Body of pancreas (tissue), 4 donors: ENCODE measurements at regions not wholly inside any gene's neighbourhood (a gene's known extent, or its start where the extent isn't known, plus 50 kb on each side); places are given as distances from the start of the nearest gene placed in this dataset.
"Not testable (repeated sequence)": the region's sequence is repeated elsewhere in the genome, so short reads cannot be mapped to it uniquely, and the experiment has no call there.

Source experiments
- ATAC-seq: fragments of 150-250 bp; one replicate; pipeline ENCODE4 v1.9.1; 2016
- DNase-seq, 4 donors: peaks; one replicate each; pipeline ENCODE4 v3.0.0-alpha.2; 2019
- H3K27ac ChIP-seq, 4 donors: fragments of 200-600 bp; sonication (generic); 1 replicate in 3 of 4; 2 replicates in 1 of 4; pipeline versions ENCODE4 v1.5.1 to v1.6.1; 2016 to 2019; ENCODE audit warnings: mild to moderate bottlenecking in 1 of 4, mixed read lengths in 1 of 4, moderate library complexity in 1 of 4
- H3K27me3 ChIP-seq, 2 donors: fragments of 200-600 bp; sonication (generic); one replicate each; pipeline ENCODE4 v1.6.0; 2016; ENCODE audit warnings: mild to moderate bottlenecking in 1 of 2
- H3K36me3 ChIP-seq, 2 donors: fragments of 200-600 bp; sonication (generic); replicated peaks in 1 of 2; 2 replicates each; pipeline ENCODE4 v1.5.1; 2016; ENCODE audit warnings: low read depth in 2 of 2; ENCODE audit not compliant: insufficient read depth in 1 of 2
- H3K4me1 ChIP-seq: fragments of 200-600 bp; sonication (generic); one replicate; pipeline ENCODE4 v1.6.0; 2016
- H3K4me3 ChIP-seq, 2 donors: fragments of 200-600 bp; sonication (generic); 1 replicate in 1 of 2; 2 replicates in 1 of 2; pipeline ENCODE4 v1.5.1; 2016 to 2019
- H3K9me3 ChIP-seq, 3 donors: fragments of 200-600 bp; sonication (generic); 1 replicate in 2 of 3; 2 replicates in 1 of 3; pipeline ENCODE4 v1.5.1; 2016
- CTCF ChIP-seq, 7 experiments: fragments of 450-650 bp in 4 of 7; fragments of 200-600 bp in 3 of 7; sonication (generic) in 3 of 7; IDR thresholded peaks; one replicate each; pipeline ENCODE4 v1.5.1; 2016 to 2019; ENCODE audit warnings: antibody characterized with exemption in 7 of 7
- POLR2A ChIP-seq, 3 donors: fragments of 450-650 bp; IDR thresholded peaks; one replicate each; pipeline ENCODE4 v1.6.1; 2016; ENCODE audit warnings: antibody characterized with exemption in 3 of 3, mild to moderate bottlenecking in 2 of 3
- WGBS, 2 donors: methylation state at CpG; one replicate each; pipeline ENCODE4 v1.1.5; 2017; 5-methylcytosine and 5-hydroxymethylcytosine counted together
- intact Hi-C: fragments of 100-400 bp; cut with DNase I; formaldehyde crosslinking; loops from one replicate; pipeline ENCODE4 v1.15.1; 2023

- 82 to 84% methylated on average over 8 of the region's 8 CpGs for WGBS, 2 donors
- Histone ChIP-seq H3K27ac (no peak overlapping the region), H3K36me3 (no peaks in the 10 kb centered on the region), H3K4me3 (no peak overlapping the region), H3K27me3 (no peaks in the 10 kb centered on the region), H3K4me1 (no peaks in the 10 kb centered on the region), H3K9me3 (no peaks in the 10 kb centered on the region)
- TF ChIP-seq CTCF (IDR thresholded peaks at IDR 0.05) (no peak), POLR2A (IDR thresholded peaks at IDR 0.05) (no peak)
- intact Hi-C loops = no loop called here
- DNase-seq (no peak), ATAC-seq (no peak)
Measured at GRCh38 chr2:5617358-5617757, 74.8 kb upstream of the SOX11 start.

DNA sequence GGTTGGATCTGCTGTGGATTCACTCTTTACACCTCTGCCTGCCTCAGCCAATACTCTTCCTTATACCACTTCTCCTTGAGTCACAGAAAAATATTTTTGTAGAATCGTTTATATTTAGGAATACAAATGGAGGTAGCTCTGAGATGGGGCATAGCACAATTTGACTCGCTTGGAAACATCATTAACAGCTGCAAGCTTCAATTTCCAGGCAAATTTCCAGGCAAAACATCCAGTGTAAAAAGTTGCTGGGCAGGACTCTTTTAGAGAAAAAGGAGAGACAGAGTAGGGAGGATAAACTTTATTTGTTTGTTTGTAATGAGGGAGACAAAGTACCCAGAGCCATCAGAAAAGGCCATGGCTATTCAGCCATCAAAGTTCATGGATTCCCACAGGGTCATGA is 74.4 kb upstream of the SOX11 start:
- ATAC-seq (no peak), DNase-seq (no peak)
- Histone ChIP-seq H3K27me3 (no peaks in the 10 kb centered on the region), H3K36me3 (no peaks in the 10 kb centered on the region), H3K4me1 (no peaks in the 10 kb centered on the region), H3K9me3 (no peaks in the 10 kb centered on the region), H3K4me3 (no peak overlapping the region), H3K27ac (no peak overlapping the region)
- 63 to 67% methylated on average over 2 of the region's 2 CpGs for WGBS, 2 donors
- TF ChIP-seq POLR2A (IDR thresholded peaks at IDR 0.05) = no peak
- TF ChIP-seq CTCF (IDR thresholded peaks at IDR 0.05) = no peak
- intact Hi-C loops = no loop called here

- intact Hi-C loops = no loop called here
- Histone ChIP-seq H3K4me3 (no peak overlapping the region), H3K27ac (no peak overlapping the region), H3K9me3 (no peaks in the 10 kb centered on the region), H3K36me3 (no peaks in the 10 kb centered on the region), H3K4me1 (no peaks in the 10 kb centered on the region), H3K27me3 (no peaks in the 10 kb centered on the region)
- WGBS, 2 donors = 44 to 46% methylated on average over 4 of the region's 4 CpGs
- TF ChIP-seq POLR2A (IDR thresholded peaks at IDR 0.05) (no peak), CTCF (IDR thresholded peaks at IDR 0.05) (no peak)
- DNase-seq (no peak), ATAC-seq (no peak)
Measured at GRCh38 chr2:5618271-5618670, 73.9 kb upstream of the SOX11 start.

GRCh38 chr2:5625556-5626065 is 66.6 kb upstream of the SOX11 start:
- H3K4me1 ChIP-seq, H3K27me3 ChIP-seq, ATAC-seq, DNase-seq, H3K4me3 ChIP-seq, H3K36me3 ChIP-seq, H3K9me3 ChIP-seq, H3K27ac ChIP-seq, intact Hi-C loops: not testable (repeated sequence)
- WGBS, 2 donors = 50 to 54% methylated on average over 5 of the region's 5 CpGs

DNA sequence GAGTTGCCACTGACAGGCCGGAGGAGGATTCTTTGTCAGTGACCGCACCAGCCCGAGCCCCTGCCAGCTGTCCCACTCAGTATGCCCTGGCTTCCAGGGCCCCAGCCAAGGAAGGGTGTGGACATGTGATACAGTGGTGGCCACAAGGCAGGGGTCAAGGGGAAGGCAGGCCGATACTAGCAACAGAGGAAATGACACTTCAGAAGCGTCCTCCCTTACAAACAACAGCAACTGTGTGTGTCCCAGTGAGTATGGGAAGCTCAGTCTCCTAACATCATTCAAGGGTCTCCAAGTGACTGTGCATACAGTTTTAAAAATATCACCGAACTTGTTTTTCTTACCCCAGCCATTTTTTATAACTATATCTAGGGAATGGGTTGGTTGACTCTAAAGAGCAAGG is 63.7 kb upstream of the SOX11 start:
- intact Hi-C loops, H3K27me3 ChIP-seq, H3K27ac ChIP-seq, H3K9me3 ChIP-seq, H3K4me1 ChIP-seq, ATAC-seq, H3K4me3 ChIP-seq, DNase-seq, H3K36me3 ChIP-seq: not testable (repeated sequence)
- WGBS, 2 donors = 29 to 40% methylated on average over 1 to 3 of the region's 6 CpGs

GRCh38 chr2:5629510-5629909 is 62.7 kb upstream of the SOX11 start:
- H3K27me3 ChIP-seq, intact Hi-C loops: not testable (repeated sequence)
- 65 to 69% methylated on average over 11 of the region's 11 CpGs for WGBS, 2 donors

GRCh38 chr2:5637051-5637450 is 55.1 kb upstream of the SOX11 start:
- 68 to 88% methylated on average over 2 of the region's 2 CpGs for WGBS, 2 donors
- H3K9me3 ChIP-seq, DNase-seq, ATAC-seq, H3K36me3 ChIP-seq, H3K27me3 ChIP-seq, H3K27ac ChIP-seq, H3K4me1 ChIP-seq, H3K4me3 ChIP-seq, intact Hi-C loops: not testable (repeated sequence)

More at GRCh38 chr2:5629510-5629909, 62.7 kb upstream of the SOX11 start:
- H3K9me3 ChIP-seq, H3K27ac ChIP-seq, DNase-seq, H3K4me1 ChIP-seq, H3K36me3 ChIP-seq, H3K4me3 ChIP-seq, ATAC-seq: not testable (repeated sequence)
